OCI-LY1 (cell line): ENCODE measurements at regions not wholly inside any gene's neighbourhood (a gene's known extent, or its start where the extent isn't known, plus 50 kb on each side); places are given as distances from the start of the nearest gene placed in this dataset.

Experiments
- H2AFZ ChIP-seq: fragments of 200-600 bp; sonication (generic), shearing (Covaris generic); 2 replicates; pipeline ENCODE4 v1.6.0; 2014; ENCODE audit warnings: antibody characterized with exemption, mild to moderate bottlenecking, low read length
- H3F3A ChIP-seq: fragments of 200-600 bp; sonication (generic), shearing (Covaris generic); 2 replicates; pipeline ENCODE4 v1.6.0; 2014; ENCODE audit warnings: mild to moderate bottlenecking, antibody characterized with exemption, low read length, moderate library complexity; ENCODE audit not compliant: insufficient read depth
- H3K27ac ChIP-seq: fragments of 200-600 bp; sonication (generic); 2 replicates; pipeline ENCODE4 v1.5.1; 2014; ENCODE audit warnings: low read length, mixed run types, mild to moderate bottlenecking, low read depth; ENCODE audit not compliant: poor library complexity, severe bottlenecking
- H3K27me3 ChIP-seq: fragments of 200-600 bp; sonication (generic); 2 replicates; pipeline ENCODE4 v1.6.0; 2014; ENCODE audit warnings: antibody characterized with exemption, mild to moderate bottlenecking, low read length, moderate library complexity; ENCODE audit not compliant: insufficient read depth
- H3K36me3 ChIP-seq: fragments of 200-600 bp; sonication (generic); 2 replicates; pipeline ENCODE4 v1.6.1; 2014; ENCODE audit warnings: mild to moderate bottlenecking, antibody characterized with exemption, low read length, moderate library complexity, mixed read lengths; ENCODE audit not compliant: insufficient read depth
- H3K4me1 ChIP-seq: fragments of 200-600 bp; sonication (generic); 2 replicates; pipeline ENCODE4 v1.5.1; 2014; ENCODE audit warnings: mild to moderate bottlenecking, low read length, moderate library complexity; ENCODE audit not compliant: insufficient read depth, severe bottlenecking
- H3K4me2 ChIP-seq: fragments of 200-600 bp; sonication (generic), shearing (Covaris generic); 2 replicates; pipeline ENCODE4 v1.6.1; 2014; ENCODE audit warnings: low read length
- H3K4me3 ChIP-seq: fragments of 200-600 bp; sonication (generic); 2 replicates; pipeline ENCODE4 v1.5.1; 2014; ENCODE audit warnings: low read length, low read depth, mild to moderate bottlenecking, mixed read lengths; ENCODE audit not compliant: poor library complexity, severe bottlenecking
- H3K79me2 ChIP-seq: fragments of 200-600 bp; shearing (Covaris generic); 2 replicates; pipeline ENCODE4 v1.6.1; 2016; ENCODE audit warnings: mixed run types, low read length, mixed read lengths; ENCODE audit not compliant: insufficient read depth
- H3K9ac ChIP-seq: fragments of 200-600 bp; sonication (generic), shearing (Covaris generic); 2 replicates; pipeline ENCODE4 v1.6.1; 2014; ENCODE audit warnings: mild to moderate bottlenecking, low read length, mixed read lengths
- H3K9me2 ChIP-seq: fragments of 200-600 bp; sonication (generic), shearing (Covaris generic); 2 replicates; pipeline ENCODE4 v1.6.1; 2014; ENCODE audit warnings: low read depth, mild to moderate bottlenecking, low read length, mixed read lengths
- H3K9me3 ChIP-seq: fragments of 200-600 bp; shearing (Covaris generic); 2 replicates; pipeline ENCODE4 v1.6.1; 2014; ENCODE audit warnings: low read length, mixed read lengths
- H4K20me1 ChIP-seq: fragments of 200-600 bp; sonication (generic), shearing (Covaris generic); 2 replicates; pipeline ENCODE4 v1.6.0; 2016; ENCODE audit warnings: mild to moderate bottlenecking, low read length; ENCODE audit not compliant: insufficient read depth
- EZH2 ChIP-seq: fragments of 200-600 bp; sonication (generic), shearing (Covaris generic); IDR thresholded peaks from 2 replicates; pipeline ENCODE4 v1.8.0; 2017; ENCODE audit warnings: borderline replicate concordance, mixed run types, mild to moderate bottlenecking, antibody characterized with exemption, low read length, moderate library complexity, mixed read lengths
- TF ChIP-seq, protein P1 (sequence below): fragments of 200-600 bp; sonication (generic), shearing (Covaris generic); IDR thresholded peaks from 2 replicates; pipeline ENCODE4 v1.5.1; 2017; ENCODE audit warnings: mild to moderate bottlenecking, antibody characterized with exemption, low read length, moderate library complexity, mixed read lengths

DNA sequence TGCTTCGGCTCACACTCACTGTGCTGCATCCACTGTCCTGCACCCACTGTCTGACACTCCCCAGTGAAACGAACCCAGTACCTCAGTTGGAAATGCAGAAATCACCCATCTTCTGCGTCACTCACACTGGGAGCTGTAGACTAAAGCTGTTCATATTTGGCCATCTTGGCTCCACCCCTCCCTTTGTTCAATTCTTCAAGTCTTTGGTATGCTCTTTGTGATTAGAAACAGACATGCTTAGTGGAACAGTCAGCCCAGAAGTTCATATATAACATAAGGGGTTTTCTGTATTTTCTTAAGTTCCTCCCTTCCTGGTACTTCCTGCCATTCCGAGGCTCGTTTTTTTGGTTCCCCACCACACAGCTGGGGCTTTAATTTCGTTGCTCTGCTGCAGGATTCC, 398.5 kb upstream of the DYNLRB2 start:
- Histone ChIP-seq H3K27me3 (0 out of 2 replicates have a peak, but pooled peaks cover 3% of the 10 kb centered on the region), H3K4me3 (no peak overlapping the region), H3K27ac (no peak overlapping the region), H3K4me1 (no peaks in the 10 kb centered on the region), H3K36me3 (no peaks in the 10 kb centered on the region), H2AFZ (no peak overlapping the region), H3K9me3 (no peaks in the 10 kb centered on the region), H3K79me2 (no peaks in the 10 kb centered on the region), H3K9me2 (no peaks in the 10 kb centered on the region), H3K9ac (no peak overlapping the region), H3K4me2 (no peak overlapping the region), H4K20me1 (no peaks in the 10 kb centered on the region), H3F3A (no peaks in the 10 kb centered on the region)
- TF ChIP-seq, protein P1, sequence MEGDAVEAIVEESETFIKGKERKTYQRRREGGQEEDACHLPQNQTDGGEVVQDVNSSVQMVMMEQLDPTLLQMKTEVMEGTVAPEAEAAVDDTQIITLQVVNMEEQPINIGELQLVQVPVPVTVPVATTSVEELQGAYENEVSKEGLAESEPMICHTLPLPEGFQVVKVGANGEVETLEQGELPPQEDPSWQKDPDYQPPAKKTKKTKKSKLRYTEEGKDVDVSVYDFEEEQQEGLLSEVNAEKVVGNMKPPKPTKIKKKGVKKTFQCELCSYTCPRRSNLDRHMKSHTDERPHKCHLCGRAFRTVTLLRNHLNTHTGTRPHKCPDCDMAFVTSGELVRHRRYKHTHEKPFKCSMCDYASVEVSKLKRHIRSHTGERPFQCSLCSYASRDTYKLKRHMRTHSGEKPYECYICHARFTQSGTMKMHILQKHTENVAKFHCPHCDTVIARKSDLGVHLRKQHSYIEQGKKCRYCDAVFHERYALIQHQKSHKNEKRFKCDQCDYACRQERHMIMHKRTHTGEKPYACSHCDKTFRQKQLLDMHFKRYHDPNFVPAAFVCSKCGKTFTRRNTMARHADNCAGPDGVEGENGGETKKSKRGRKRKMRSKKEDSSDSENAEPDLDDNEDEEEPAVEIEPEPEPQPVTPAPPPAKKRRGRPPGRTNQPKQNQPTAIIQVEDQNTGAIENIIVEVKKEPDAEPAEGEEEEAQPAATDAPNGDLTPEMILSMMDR = no peak
- TF ChIP-seq EZH2 = no peak

DNA sequence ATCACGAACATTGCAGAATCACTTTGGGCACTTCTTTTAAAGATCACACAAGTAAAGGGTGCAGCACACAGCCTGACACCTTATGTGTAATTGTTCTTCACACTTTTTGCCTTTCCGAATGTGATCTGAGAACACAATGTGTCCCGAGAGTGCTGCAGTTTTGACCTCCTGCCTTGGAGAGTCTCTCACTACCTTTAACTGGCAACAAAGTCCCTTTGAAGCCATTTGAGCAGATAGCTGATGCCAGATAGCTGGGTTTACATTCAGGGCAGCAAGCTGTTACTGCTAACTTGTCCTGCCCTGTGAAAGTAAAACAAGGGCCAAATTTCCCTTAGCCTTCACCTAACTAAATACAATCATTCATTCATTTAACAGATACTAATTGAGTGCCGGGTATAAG, 411.0 kb upstream of the DYNLRB2 start:
- H3K4me3 ChIP-seq = no peak overlapping the region
- H2AFZ ChIP-seq = no peak overlapping the region
- H3K27ac ChIP-seq = no peak overlapping the region
- no peaks in the 10 kb centered on the region for H3K9me3 ChIP-seq
- H3K9ac ChIP-seq = no peak overlapping the region
- no peak for TF ChIP-seq EZH2
- TF ChIP-seq, protein P1 = no peak
- no peak overlapping the region for H3K4me2 ChIP-seq
- no peaks in the 10 kb centered on the region for H3F3A ChIP-seq
- H3K27me3 ChIP-seq = no peaks in the 10 kb centered on the region
- H3K4me1 ChIP-seq = no peaks in the 10 kb centered on the region
- no peaks in the 10 kb centered on the region for H3K36me3 ChIP-seq
- no peaks in the 10 kb centered on the region for H4K20me1 ChIP-seq
- no peaks in the 10 kb centered on the region for H3K9me2 ChIP-seq
- no peaks in the 10 kb centered on the region for H3K79me2 ChIP-seq

DNA sequence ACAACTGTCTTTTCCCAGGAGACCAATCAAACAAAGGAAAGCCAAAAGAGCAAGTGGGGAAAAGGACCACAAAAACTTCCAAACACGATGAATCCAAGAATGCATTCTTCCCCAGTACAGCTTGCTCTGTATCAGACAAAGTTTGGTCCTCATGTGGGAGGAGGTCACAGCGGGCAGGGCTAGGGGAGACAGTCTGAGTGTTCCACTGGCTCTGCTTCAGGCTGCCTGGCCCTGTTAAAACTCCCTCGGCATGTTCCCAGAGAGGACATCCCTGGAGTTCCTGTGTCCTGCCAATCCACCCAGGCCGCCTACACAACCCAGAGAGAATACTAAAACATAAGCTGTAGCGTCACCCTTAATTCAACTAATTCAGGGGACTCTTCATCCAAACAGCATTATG, 415.1 kb upstream of the DYNLRB2 start:
- Histone ChIP-seq H3K9me3 (no peaks in the 10 kb centered on the region), H3F3A (no peaks in the 10 kb centered on the region), H3K4me3 (no peak overlapping the region), H3K27ac (no peak overlapping the region), H3K4me2 (no peak overlapping the region), H3K4me1 (no peaks in the 10 kb centered on the region), H3K79me2 (no peaks in the 10 kb centered on the region), H3K36me3 (no peaks in the 10 kb centered on the region), H2AFZ (no peak overlapping the region), H3K27me3 (0 out of 2 replicates have a peak, but pooled peaks cover 3% of the 10 kb centered on the region), H3K9ac (no peak overlapping the region), H4K20me1 (no peaks in the 10 kb centered on the region), H3K9me2 (no peaks in the 10 kb centered on the region)
- TF ChIP-seq, protein P1 = no peak
- no peak for TF ChIP-seq EZH2
